H1 (cell line): ENCODE measurements at regions not wholly inside any gene's neighbourhood (a gene's known extent, or its start where the extent isn't known, plus 50 kb on each side); places are given as distances from the start of the nearest gene placed in this dataset.

Experiments
- JUN ChIP-seq: IDR thresholded peaks from 2 replicates; pipeline ENCODE4 v1.6.1; 2011; ENCODE audit warnings: low read depth, mild to moderate bottlenecking, improper control_type of control experiment, low read length

GRCh38 chrX:68994135-68994890, 165.5 kb downstream of the EFNB1 start (continued):
- no peak for TF ChIP-seq JUN
